ENCODE measurements at regions not wholly inside any gene's neighbourhood (a gene's known extent, or its start where the extent isn't known, plus 50 kb on each side); places are given as distances from the start of the nearest gene placed in this dataset.

GRCh38 chr4:57162499-57163019 is 52.4 kb upstream of the IGFBP7 start:
- no peak for TF ChIP-seq CTCF (conservative IDR thresholded peaks at IDR 0.05; ENCODE audit: control insufficient read depth, insufficient read depth, low read depth, low read length)
- no peak overlapping the region for H3K4me3 ChIP-seq (ENCODE audit: control insufficient read depth, low read depth, low read length)

More at GRCh38 chr4:57162499-57163019, 52.4 kb upstream of the IGFBP7 start:
- DNase-seq (ENCODE audit: low read depth), result peak; percentile 8
